ENCODE measurements at regions not wholly inside any gene's neighbourhood (a gene's known extent, or its start where the extent isn't known, plus 50 kb on each side); places are given as distances from the start of the nearest gene placed in this dataset.
A peak's percentile ranks its signal among the peaks of the same experiment; 100 is the strongest.

GRCh38 chrX:40908857-40909475 is 173.6 kb upstream of the MED14 start (continued):
- no peak for TF ChIP-seq USF2 (IDR thresholded peaks at IDR 0.05; ENCODE audit: borderline replicate concordance, low read depth, low read length)
- no peak for TF ChIP-seq USF1 (IDR thresholded peaks at IDR 0.05; ENCODE audit: borderline replicate concordance, low read depth)
- TF ChIP-seq CHD2 (IDR thresholded peaks at IDR 0.05; ENCODE audit: low read length, partially characterized antibody) = no peak
- TF ChIP-seq RXRA (IDR thresholded peaks at IDR 0.05; ENCODE audit: borderline replicate concordance, low read depth) = 0 out of 2 replicates have a peak, but pooled peaks have one; percentile 13
- TF ChIP-seq TCF12 (IDR thresholded peaks at IDR 0.05) = peak; percentile 66
- TF ChIP-seq TAF1 (IDR thresholded peaks at IDR 0.05; ENCODE audit: borderline replicate concordance, low read depth, low read length) = no peak
- TF ChIP-seq MXI1 (IDR thresholded peaks at IDR 0.05; ENCODE audit: low read depth, low read length) = no peak
- no peak for TF ChIP-seq ELF1 (IDR thresholded peaks at IDR 0.05)
- TF ChIP-seq YY1 (IDR thresholded peaks at IDR 0.05; ENCODE audit: low read depth) = no peak

DNA sequence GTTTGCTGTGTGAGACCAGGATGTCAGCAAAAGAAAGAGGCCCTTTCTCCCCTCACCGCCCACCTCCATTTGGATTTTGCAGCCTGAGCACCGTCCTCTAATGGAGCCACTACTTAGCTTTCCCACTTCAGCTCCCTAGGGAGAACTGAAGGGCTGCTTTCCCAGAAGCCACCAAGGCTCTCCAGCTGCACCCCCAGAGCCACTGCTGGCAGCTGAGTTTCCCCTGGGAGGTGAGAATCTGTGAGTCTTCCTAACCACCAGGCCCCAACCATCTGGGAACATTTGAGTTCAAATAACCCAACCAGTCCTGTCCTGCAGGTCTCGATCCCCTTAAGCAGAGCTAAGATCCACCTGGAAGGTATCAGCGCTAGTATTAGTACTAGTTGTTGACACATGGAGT is 173.1 kb upstream of the USP9X start:
- no peak overlapping the region for H3K9ac ChIP-seq
- H3K4me1 ChIP-seq (ENCODE audit: control insufficient read depth in 1 of 2, insufficient read depth in 2 of 2, low read depth in 1 of 2, low read length in 1 of 2) = no peaks in the 10 kb centered on the region
- ChIA-PET POLR2A (no interaction called here), CTCF (interaction anchor here (1.0 kb wide), 1 partner anchor 261 kb away, joined by 3 read pairs; no protein-coding TSS in a partner anchor)
- no peaks in the 10 kb centered on the region for H3K9me2 ChIP-seq
- no peak overlapping the region for H3K4me2 ChIP-seq
- H3F3A ChIP-seq (replicated peaks; ENCODE audit: insufficient read depth) = peaks cover 22% of the 10 kb centered on the region
- no peak for DNase-seq
- WGBS (ENCODE audit: low lambda C conversion rate) = 55% methylated on average over 4 of the region's 4 CpGs
- H3K79me2 ChIP-seq (ENCODE audit: insufficient read depth) = no peaks in the 10 kb centered on the region
- H4K20me1 ChIP-seq (ENCODE audit: insufficient read depth) = no peaks in the 10 kb centered on the region
- H3K36me3 ChIP-seq (replicated peaks in 1 of 2; ENCODE audit: control insufficient read depth in 1 of 2, insufficient read depth in 2 of 2, low read length in 1 of 2) = no peaks in the 10 kb centered on the region
- H3K27me3 ChIP-seq (ENCODE audit: insufficient read depth) = no peaks in the 10 kb centered on the region
- no peak overlapping the region for H2AFZ ChIP-seq (ENCODE audit: low read depth)
- H3K4me3 ChIP-seq (ENCODE audit: low read depth in 2 of 2, low read length in 1 of 2) = no peak overlapping the region
- no peak overlapping the region for H3K27ac ChIP-seq (ENCODE audit: low read depth in 2 of 2, low read length in 1 of 2)
- no peaks in the 10 kb centered on the region for H3K9me3 ChIP-seq
- no peak for TF ChIP-seq SIN3A (IDR thresholded peaks at IDR 0.05; ENCODE audit: borderline replicate concordance, low read depth, low read length)
- TF ChIP-seq MEF2A (IDR thresholded peaks at IDR 0.05; ENCODE audit: borderline replicate concordance, low read depth) = no peak
- no peak for TF ChIP-seq ELF1 (IDR thresholded peaks at IDR 0.05)
- no peak for TF ChIP-seq TAF1 (IDR thresholded peaks at IDR 0.05; ENCODE audit: borderline replicate concordance, low read depth, low read length)
- TF ChIP-seq USF1 (IDR thresholded peaks at IDR 0.05; ENCODE audit: borderline replicate concordance, low read depth) = no peak
- no peak for TF ChIP-seq USF2 (IDR thresholded peaks at IDR 0.05; ENCODE audit: borderline replicate concordance, low read depth, low read length)
